ENCODE measurements at regions not wholly inside any gene's neighbourhood (a gene's known extent, or its start where the extent isn't known, plus 50 kb on each side); places are given as distances from the start of the nearest gene placed in this dataset.
A peak's percentile ranks its signal among the peaks of the same experiment; 100 is the strongest.

GRCh38 chr6:30832864-30833263 lies 51.5 kb upstream of the DDR1 start:
- TF ChIP-seq, protein P1, sequence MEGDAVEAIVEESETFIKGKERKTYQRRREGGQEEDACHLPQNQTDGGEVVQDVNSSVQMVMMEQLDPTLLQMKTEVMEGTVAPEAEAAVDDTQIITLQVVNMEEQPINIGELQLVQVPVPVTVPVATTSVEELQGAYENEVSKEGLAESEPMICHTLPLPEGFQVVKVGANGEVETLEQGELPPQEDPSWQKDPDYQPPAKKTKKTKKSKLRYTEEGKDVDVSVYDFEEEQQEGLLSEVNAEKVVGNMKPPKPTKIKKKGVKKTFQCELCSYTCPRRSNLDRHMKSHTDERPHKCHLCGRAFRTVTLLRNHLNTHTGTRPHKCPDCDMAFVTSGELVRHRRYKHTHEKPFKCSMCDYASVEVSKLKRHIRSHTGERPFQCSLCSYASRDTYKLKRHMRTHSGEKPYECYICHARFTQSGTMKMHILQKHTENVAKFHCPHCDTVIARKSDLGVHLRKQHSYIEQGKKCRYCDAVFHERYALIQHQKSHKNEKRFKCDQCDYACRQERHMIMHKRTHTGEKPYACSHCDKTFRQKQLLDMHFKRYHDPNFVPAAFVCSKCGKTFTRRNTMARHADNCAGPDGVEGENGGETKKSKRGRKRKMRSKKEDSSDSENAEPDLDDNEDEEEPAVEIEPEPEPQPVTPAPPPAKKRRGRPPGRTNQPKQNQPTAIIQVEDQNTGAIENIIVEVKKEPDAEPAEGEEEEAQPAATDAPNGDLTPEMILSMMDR (conservative IDR thresholded peaks at IDR 0.05; ENCODE audit: low read length): no peak
- H3K4me3 ChIP-seq (ENCODE audit: low read length): no peak overlapping the region
- no peak for DNase-seq (ENCODE audit: low read depth)

- TF ChIP-seq, protein P1 (conservative IDR thresholded peaks at IDR 0.05; ENCODE audit: low read length): no peak
- H3K4me3 ChIP-seq (ENCODE audit: low read length): no peak overlapping the region
- no peak for DNase-seq (ENCODE audit: low read depth)
Measured at GRCh38 chr6:30830438-30830837, 53.9 kb upstream of the DDR1 start.

- TF ChIP-seq, protein P1 (conservative IDR thresholded peaks at IDR 0.05; ENCODE audit: low read length): no peak
- no peak overlapping the region for H3K4me3 ChIP-seq (ENCODE audit: low read length)
- DNase-seq (ENCODE audit: low read depth): no peak
Measured at GRCh38 chr6:30829639-30830255, 54.6 kb upstream of the DDR1 start.

DNA sequence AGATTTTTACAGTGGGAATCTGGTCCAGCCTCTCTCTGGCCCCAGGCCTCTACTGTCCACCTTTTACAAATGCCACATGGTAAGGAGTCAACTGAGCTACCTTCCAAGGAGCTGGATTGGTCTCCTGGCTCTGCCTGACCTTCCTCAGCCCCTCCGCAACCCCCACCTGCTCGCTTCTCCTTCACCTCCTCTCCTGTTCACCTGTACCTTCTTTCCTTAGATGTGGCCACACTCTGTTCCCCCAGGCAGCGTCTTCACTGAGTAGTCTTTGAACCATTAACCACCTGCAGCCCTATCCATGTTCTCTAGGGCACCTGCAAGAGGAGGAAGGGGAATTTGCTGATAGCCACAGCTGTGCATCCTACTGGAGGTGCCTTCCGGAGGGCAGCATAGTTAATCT lies 55.3 kb upstream of the DDR1 start:
- H3K4me3 ChIP-seq (ENCODE audit: low read length): no peak overlapping the region
- no peak for DNase-seq (ENCODE audit: low read depth)
- TF ChIP-seq, protein P1 (conservative IDR thresholded peaks at IDR 0.05; ENCODE audit: low read length): no peak

- DNase-seq (ENCODE audit: low read depth): peak; percentile 86
- peak overlapping the region; percentile 10 for H3K4me3 ChIP-seq (ENCODE audit: low read length)
- TF ChIP-seq, protein P1 (conservative IDR thresholded peaks at IDR 0.05; ENCODE audit: low read length): peak; percentile 99
Measured at GRCh38 chr6:30828027-30828962, 56.0 kb upstream of the DDR1 start.

GRCh38 chr6:30826961-30827342 lies 57.4 kb upstream of the DDR1 start:
- H3K4me3 ChIP-seq (ENCODE audit: low read length): no peak overlapping the region
- DNase-seq (ENCODE audit: low read depth): no peak
- TF ChIP-seq, protein P1 (conservative IDR thresholded peaks at IDR 0.05; ENCODE audit: low read length): no peak

GRCh38 chr6:30824698-30825097 lies 59.6 kb upstream of the DDR1 start:
- DNase-seq (ENCODE audit: low read depth): no peak
- TF ChIP-seq, protein P1 (conservative IDR thresholded peaks at IDR 0.05; ENCODE audit: low read length): no peak
- no peak overlapping the region for H3K4me3 ChIP-seq (ENCODE audit: low read length)
